ENCODE measurements at regions not wholly inside any gene's neighbourhood (a gene's known extent, or its start where the extent isn't known, plus 50 kb on each side); places are given as distances from the start of the nearest gene placed in this dataset.

GRCh38 chr18:76771192-76771799 is 51.1 kb upstream of the ZNF236 start:
- Mint-ChIP-seq H3K36me3 (ENCODE audit: low read depth) (no peaks in the 10 kb centered on the region), H3K9me3 (peaks cover 8% of the 10 kb centered on the region), H3K27ac (no peak overlapping the region), H3K4me1 (no peaks in the 10 kb centered on the region), H3K4me3 (no peak overlapping the region), H3K27me3 (peaks cover 10% of the 10 kb centered on the region)
- no peak for ATAC-seq (replicated peaks)

- Mint-ChIP-seq H3K4me1 (no peaks in the 10 kb centered on the region), H3K9me3 (peaks cover 8% of the 10 kb centered on the region), H3K36me3 (ENCODE audit: low read depth) (no peaks in the 10 kb centered on the region), H3K27ac (no peak overlapping the region), H3K4me3 (no peak overlapping the region), H3K27me3 (peaks cover 10% of the 10 kb centered on the region)
- ATAC-seq (replicated peaks) = no peak
Measured at GRCh38 chr18:76767954-76768353, 54.4 kb upstream of the ZNF236 start.

- peaks cover 14% of the 10 kb centered on the region for H3K4me1 Mint-ChIP-seq
Measured at GRCh38 chr18:76766429-76766828, 55.9 kb upstream of the ZNF236 start.

GRCh38 chr18:76765649-76766048 is 56.7 kb upstream of the ZNF236 start:
- Mint-ChIP-seq H3K27me3 (no peaks in the 10 kb centered on the region), H3K4me3 (no peak overlapping the region), H3K27ac (no peak overlapping the region), H3K9me3 (peaks cover 17% of the 10 kb centered on the region), H3K36me3 (ENCODE audit: low read depth) (no peaks in the 10 kb centered on the region), H3K4me1 (peaks cover 16% of the 10 kb centered on the region)
- ATAC-seq (replicated peaks) = no peak

More at GRCh38 chr18:76766429-76766828, 55.9 kb upstream of the ZNF236 start:
- H3K27ac Mint-ChIP-seq = no peak overlapping the region
- no peak for ATAC-seq (replicated peaks)
- H3K9me3 Mint-ChIP-seq = peaks cover 16% of the 10 kb centered on the region
- H3K27me3 Mint-ChIP-seq = peaks cover 4% of the 10 kb centered on the region
- H3K4me3 Mint-ChIP-seq = no peak overlapping the region
- no peaks in the 10 kb centered on the region for H3K36me3 Mint-ChIP-seq (ENCODE audit: low read depth)

- Mint-ChIP-seq H3K4me1 (peaks cover 16% of the 10 kb centered on the region), H3K27me3 (no peaks in the 10 kb centered on the region)
- no peak for ATAC-seq (replicated peaks)
Measured at GRCh38 chr18:76764291-76764901, 58.0 kb upstream of the ZNF236 start.

GRCh38 chr18:76759056-76759455 is 63.3 kb upstream of the ZNF236 start:
- no peak overlapping the region for H3K27ac Mint-ChIP-seq
- H3K9me3 Mint-ChIP-seq = peaks cover 9% of the 10 kb centered on the region
- ATAC-seq (replicated peaks) = no peak
- no peak overlapping the region for H3K4me3 Mint-ChIP-seq
- H3K36me3 Mint-ChIP-seq (ENCODE audit: low read depth) = no peaks in the 10 kb centered on the region
- H3K27me3 Mint-ChIP-seq = no peaks in the 10 kb centered on the region
- H3K4me1 Mint-ChIP-seq = peaks cover 16% of the 10 kb centered on the region

More at GRCh38 chr18:76764291-76764901, 58.0 kb upstream of the ZNF236 start:
- no peak overlapping the region for H3K27ac Mint-ChIP-seq
- no peaks in the 10 kb centered on the region for H3K36me3 Mint-ChIP-seq (ENCODE audit: low read depth)
- H3K9me3 Mint-ChIP-seq = peaks cover 17% of the 10 kb centered on the region
- H3K4me3 Mint-ChIP-seq = no peak overlapping the region

GRCh38 chr18:76757925-76758324 is 64.4 kb upstream of the ZNF236 start:
- Mint-ChIP-seq H3K4me1 (peaks cover 16% of the 10 kb centered on the region), H3K27ac (no peak overlapping the region), H3K4me3 (no peak overlapping the region), H3K36me3 (ENCODE audit: low read depth) (no peaks in the 10 kb centered on the region), H3K9me3 (peaks cover 9% of the 10 kb centered on the region), H3K27me3 (no peaks in the 10 kb centered on the region)
- ATAC-seq (replicated peaks) = no peak

GRCh38 chr18:76757335-76757734 is 65.0 kb upstream of the ZNF236 start:
- Mint-ChIP-seq H3K36me3 (ENCODE audit: low read depth) (no peaks in the 10 kb centered on the region), H3K9me3 (peaks cover 9% of the 10 kb centered on the region), H3K4me1 (peaks cover 10% of the 10 kb centered on the region), H3K27ac (no peak overlapping the region), H3K4me3 (no peak overlapping the region), H3K27me3 (no peaks in the 10 kb centered on the region)
- no peak for ATAC-seq (replicated peaks)

- peaks cover 4% of the 10 kb centered on the region for H3K4me1 Mint-ChIP-seq
- H3K4me3 Mint-ChIP-seq = no peak overlapping the region
- no peak overlapping the region for H3K27ac Mint-ChIP-seq
- H3K9me3 Mint-ChIP-seq = peaks cover 7% of the 10 kb centered on the region
- no peaks in the 10 kb centered on the region for H3K27me3 Mint-ChIP-seq
- ATAC-seq (replicated peaks) = no peak
- no peaks in the 10 kb centered on the region for H3K36me3 Mint-ChIP-seq (ENCODE audit: low read depth)
Measured at GRCh38 chr18:76756531-76757253, 65.7 kb upstream of the ZNF236 start.

GRCh38 chr18:76754351-76754750 is 68.0 kb upstream of the ZNF236 start:
- H3K27ac Mint-ChIP-seq = no peak overlapping the region
- peaks cover 4% of the 10 kb centered on the region for H3K9me3 Mint-ChIP-seq
- no peak overlapping the region for H3K4me3 Mint-ChIP-seq
- no peaks in the 10 kb centered on the region for H3K36me3 Mint-ChIP-seq (ENCODE audit: low read depth)
- H3K27me3 Mint-ChIP-seq = no peaks in the 10 kb centered on the region
- H3K4me1 Mint-ChIP-seq = no peaks in the 10 kb centered on the region
- ATAC-seq (replicated peaks) = no peak

- H3K4me1 Mint-ChIP-seq = no peaks in the 10 kb centered on the region
- H3K27me3 Mint-ChIP-seq = no peaks in the 10 kb centered on the region
- H3K9me3 Mint-ChIP-seq = peaks cover 7% of the 10 kb centered on the region
- H3K4me3 Mint-ChIP-seq = no peak overlapping the region
- no peak for ATAC-seq (replicated peaks)
- no peak overlapping the region for H3K27ac Mint-ChIP-seq
- H3K36me3 Mint-ChIP-seq (ENCODE audit: low read depth) = no peaks in the 10 kb centered on the region
Measured at GRCh38 chr18:76752400-76752799, 70.0 kb upstream of the ZNF236 start.

GRCh38 chr18:76750917-76751890 is 71.2 kb upstream of the ZNF236 start:
- Mint-ChIP-seq H3K36me3 (ENCODE audit: low read depth) (no peaks in the 10 kb centered on the region), H3K27me3 (peaks cover 3% of the 10 kb centered on the region), H3K4me3 (no peak overlapping the region), H3K9me3 (peaks cover 7% of the 10 kb centered on the region), H3K27ac (no peak overlapping the region), H3K4me1 (no peaks in the 10 kb centered on the region)
- no peak for ATAC-seq (replicated peaks)

GRCh38 chr18:76750269-76750668 is 72.1 kb upstream of the ZNF236 start:
- no peak for ATAC-seq (replicated peaks)
- no peaks in the 10 kb centered on the region for H3K36me3 Mint-ChIP-seq (ENCODE audit: low read depth)
- H3K4me1 Mint-ChIP-seq = no peaks in the 10 kb centered on the region
- peaks cover 7% of the 10 kb centered on the region for H3K9me3 Mint-ChIP-seq
- peaks cover 6% of the 10 kb centered on the region for H3K27me3 Mint-ChIP-seq
- H3K4me3 Mint-ChIP-seq = no peak overlapping the region
- H3K27ac Mint-ChIP-seq = no peak overlapping the region

GRCh38 chr18:76747676-76748075 is 74.7 kb upstream of the ZNF236 start:
- no peak overlapping the region for H3K4me3 Mint-ChIP-seq
- H3K9me3 Mint-ChIP-seq = peaks cover 7% of the 10 kb centered on the region
- H3K27ac Mint-ChIP-seq = no peak overlapping the region
- no peak for ATAC-seq (replicated peaks)
- no peaks in the 10 kb centered on the region for H3K4me1 Mint-ChIP-seq
- H3K36me3 Mint-ChIP-seq (ENCODE audit: low read depth) = no peaks in the 10 kb centered on the region
- H3K27me3 Mint-ChIP-seq = peaks cover 6% of the 10 kb centered on the region

Data from activated T-helper 17 cell treated with anti-CD3 and anti-CD28 coated beads, Interleukin-2, amount 50 U/mL, for 72 hours (primary cell).